ENCODE measurements at regions not wholly inside any gene's neighbourhood (a gene's known extent, or its start where the extent isn't known, plus 50 kb on each side); places are given as distances from the start of the nearest gene placed in this dataset.

DNA sequence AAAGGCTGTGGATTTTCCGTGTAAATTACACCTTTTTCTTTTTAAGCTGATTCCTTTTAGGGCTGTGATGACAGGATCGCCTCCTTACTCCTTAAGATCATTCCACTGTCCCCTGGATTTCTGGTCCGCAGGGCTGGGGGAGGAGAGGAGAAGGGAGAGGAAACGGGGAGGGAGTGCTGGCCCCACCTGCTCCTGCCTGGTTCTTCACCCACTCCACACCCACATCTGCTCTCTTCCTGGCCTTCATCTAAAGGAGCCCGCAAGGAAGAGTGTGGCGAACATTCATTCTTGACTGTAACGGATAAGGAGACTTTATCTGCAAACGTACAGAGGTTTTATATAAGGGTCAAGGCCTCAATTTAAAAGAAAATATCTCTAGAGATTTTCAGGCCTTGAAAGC lies 242.0 kb downstream of the RHOU start:
- Histone ChIP-seq H3K4me3 (no peak overlapping the region), H3K9me3 (no peaks in the 10 kb centered on the region), H3K4me1 (peaks cover 0 to 4% of the 10 kb centered on the region in 2 donors), H3K36me3 (no peaks in the 10 kb centered on the region), H3K27me3 (no peaks in the 10 kb centered on the region), H3K27ac (no peak overlapping the region)
- TF ChIP-seq POLR2A (IDR thresholded peaks at IDR 0.05) (no peak), POLR2AphosphoS5 (IDR thresholded peaks at IDR 0.05) (no peak), CTCF (IDR thresholded peaks at IDR 0.05) (no peak)
- intact Hi-C loops (cut with DNase I; ENCODE audit: low total_unique reads) = no loop called here
- DNase-seq (ENCODE audit: low spot score in 2 of 2) = no peak

- DNase-seq (ENCODE audit: low spot score in 2 of 2) = no peak
- Histone ChIP-seq H3K4me3 (no peak overlapping the region), H3K9me3 (no peaks in the 10 kb centered on the region), H3K36me3 (no peaks in the 10 kb centered on the region), H3K27ac (no peak overlapping the region), H3K4me1 (peaks cover 0 to 4% of the 10 kb centered on the region in 2 donors), H3K27me3 (no peaks in the 10 kb centered on the region)
- TF ChIP-seq POLR2AphosphoS5 (IDR thresholded peaks at IDR 0.05) (no peak), POLR2A (IDR thresholded peaks at IDR 0.05) (no peak), CTCF (IDR thresholded peaks at IDR 0.05) (no peak)
- intact Hi-C loops (cut with DNase I; ENCODE audit: low total_unique reads) = no loop called here
Measured at GRCh38 chr1:228977741-228978140, 242.5 kb downstream of the RHOU start.

DNA sequence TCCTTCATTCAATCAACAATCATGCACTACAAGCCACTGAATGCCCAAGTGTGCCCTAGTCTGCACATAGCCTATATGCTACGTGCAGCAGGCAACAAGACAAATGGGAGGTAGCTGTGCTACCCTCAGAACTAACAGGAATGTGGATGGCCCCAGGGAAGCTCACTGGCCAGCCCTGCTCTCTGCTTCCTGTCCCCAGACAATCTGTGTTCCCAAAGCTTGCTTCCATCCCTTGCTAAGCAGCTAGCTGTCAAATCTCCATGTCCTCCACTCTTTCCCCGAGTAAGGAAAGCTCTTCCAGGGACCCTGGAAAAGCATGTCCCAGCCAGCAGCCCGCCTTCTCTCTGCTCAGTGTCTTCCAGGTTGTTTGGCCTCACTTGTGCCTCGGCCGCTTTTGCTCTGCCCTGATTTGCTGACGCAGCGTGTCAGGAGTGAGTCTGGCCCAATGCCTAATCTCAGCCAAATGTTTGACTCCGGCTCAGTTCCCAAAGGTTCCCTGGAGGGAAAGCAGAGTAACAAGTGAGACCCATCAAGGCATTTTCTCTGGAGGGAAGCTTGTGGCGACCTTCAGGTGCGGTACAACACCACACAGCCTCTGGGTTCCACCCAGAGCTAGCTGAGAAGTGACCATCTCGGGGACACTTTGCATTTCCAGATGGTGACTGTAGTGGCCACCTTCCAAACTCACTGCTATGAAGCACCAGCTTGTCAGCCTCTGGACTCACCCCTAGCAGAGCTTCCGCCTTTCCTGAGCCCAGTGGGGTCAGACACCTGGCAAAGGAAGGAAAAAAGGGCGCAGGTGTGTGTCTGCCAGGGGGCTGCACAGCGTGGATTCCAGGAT lies 243.4 kb downstream of the RHOU start:
- intact Hi-C loops (cut with DNase I; ENCODE audit: low total_unique reads) = no loop called here
- Histone ChIP-seq H3K9me3 (no peaks in the 10 kb centered on the region), H3K4me1 (peaks cover 0 to 4% of the 10 kb centered on the region in 2 donors), H3K27me3 (no peaks in the 10 kb centered on the region), H3K36me3 (no peaks in the 10 kb centered on the region), H3K4me3 (no peak overlapping the region), H3K27ac (peak overlapping the region; percentile 50 to 86)
- no peak for TF ChIP-seq POLR2A (IDR thresholded peaks at IDR 0.05)
- TF ChIP-seq CTCF (IDR thresholded peaks at IDR 0.05) = no peak
- no peak for TF ChIP-seq POLR2AphosphoS5 (IDR thresholded peaks at IDR 0.05)
- DNase-seq (ENCODE audit: low spot score in 2 of 2) = peak; percentile 44 to 63

DNA sequence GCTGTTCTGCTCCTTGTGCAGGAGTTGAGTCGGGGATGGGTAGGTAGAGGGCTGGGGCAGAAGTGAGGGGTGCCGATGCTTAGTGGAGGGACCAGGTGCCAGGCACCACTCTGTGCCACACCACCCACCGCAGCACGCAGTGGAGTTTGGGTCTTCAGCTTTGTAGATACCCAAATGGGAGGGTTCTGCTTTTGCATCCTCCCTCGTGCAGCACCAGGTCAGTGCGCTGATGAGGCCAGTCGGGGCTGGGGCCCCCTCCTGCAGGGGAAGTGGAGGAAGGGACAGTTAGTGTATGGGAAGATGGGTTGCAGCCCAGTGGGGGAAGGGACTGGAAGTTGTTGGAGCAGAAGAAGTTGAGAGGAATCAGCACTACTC lies 244.0 kb downstream of the RHOU start:
- no peaks in the 10 kb centered on the region for H3K9me3 ChIP-seq
- no peak overlapping the region for H3K27ac ChIP-seq
- intact Hi-C loops (cut with DNase I; ENCODE audit: low total_unique reads) = no loop called here
- no peaks in the 10 kb centered on the region for H3K27me3 ChIP-seq
- peaks cover 0 to 4% of the 10 kb centered on the region in 2 donors for H3K4me1 ChIP-seq
- no peak overlapping the region for H3K4me3 ChIP-seq
- no peaks in the 10 kb centered on the region for H3K36me3 ChIP-seq
- no peak for TF ChIP-seq POLR2AphosphoS5 (IDR thresholded peaks at IDR 0.05)
- peak in 1 of 2 donors; percentile 16 for DNase-seq (ENCODE audit: low spot score in 2 of 2)

DNA sequence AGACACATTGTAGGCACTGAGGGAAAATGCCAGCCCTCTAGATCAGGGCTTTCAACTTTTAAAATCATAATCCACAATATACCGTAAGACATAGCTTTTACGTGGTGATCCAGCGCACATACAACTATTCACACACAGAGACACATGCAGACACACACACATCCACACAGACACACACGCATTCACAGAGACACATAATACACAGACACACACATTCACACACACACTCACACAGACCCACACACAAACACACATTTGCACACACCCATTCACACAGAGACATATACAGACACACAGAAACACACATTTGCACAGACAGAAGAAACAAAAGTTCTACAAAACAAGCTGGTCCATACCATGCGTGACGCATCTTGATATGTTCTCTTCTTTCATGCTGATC lies 244.5 kb downstream of the RHOU start:
- intact Hi-C loops (cut with DNase I; ENCODE audit: low total_unique reads) = no loop called here
- no peak for DNase-seq (ENCODE audit: low spot score in 2 of 2)
- H3K27me3 ChIP-seq = no peaks in the 10 kb centered on the region
- no peaks in the 10 kb centered on the region for H3K9me3 ChIP-seq
- no peak overlapping the region for H3K27ac ChIP-seq
- no peak for TF ChIP-seq POLR2A (IDR thresholded peaks at IDR 0.05)
- no peaks in the 10 kb centered on the region for H3K36me3 ChIP-seq
- peaks cover 0 to 4% of the 10 kb centered on the region in 2 donors for H3K4me1 ChIP-seq
- H3K4me3 ChIP-seq = no peak overlapping the region

DNA sequence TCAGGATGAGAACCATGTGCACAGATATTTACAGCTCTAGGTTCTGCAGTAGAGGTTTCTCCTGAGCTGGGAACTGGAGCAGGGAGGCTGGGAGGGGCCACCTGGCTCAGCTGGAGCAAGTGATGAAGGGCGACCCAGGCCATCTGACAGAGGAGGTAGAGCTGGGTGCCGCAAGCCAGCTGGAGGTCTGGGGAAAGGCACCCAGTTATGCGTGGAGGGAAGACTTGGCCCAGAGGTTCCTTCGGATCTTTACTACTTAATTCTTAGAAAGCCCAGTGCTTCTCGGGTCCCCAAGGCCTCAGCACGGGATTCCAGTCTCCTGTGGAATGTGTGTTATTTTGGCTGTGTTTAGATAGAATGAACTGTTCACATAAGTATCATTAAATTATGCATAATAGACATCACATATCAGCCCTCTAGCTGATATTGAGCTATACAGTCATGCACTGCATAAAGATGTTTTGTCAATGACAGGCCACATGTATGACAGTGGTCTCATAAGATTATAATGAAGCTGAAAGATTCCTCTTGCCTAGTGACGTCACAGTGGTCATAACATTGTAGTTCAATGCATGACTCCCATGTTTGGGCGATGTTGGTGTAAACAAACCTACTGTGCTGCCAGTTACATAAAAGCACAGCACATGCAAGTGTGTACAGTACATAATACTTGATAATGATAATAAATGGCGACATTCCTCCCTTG lies 245.1 kb downstream of the RHOU start:
- Histone ChIP-seq H3K4me1 (peaks cover 0 to 4% of the 10 kb centered on the region in 2 donors), H3K4me3 (no peak overlapping the region), H3K9me3 (no peaks in the 10 kb centered on the region), H3K36me3 (no peaks in the 10 kb centered on the region), H3K27ac (no peak overlapping the region), H3K27me3 (no peaks in the 10 kb centered on the region)
- DNase-seq (ENCODE audit: low spot score in 2 of 2) = no peak
- intact Hi-C loops (cut with DNase I; ENCODE audit: low total_unique reads) = no loop called here
- TF ChIP-seq POLR2A (IDR thresholded peaks at IDR 0.05) = no peak
- TF ChIP-seq POLR2AphosphoS5 (IDR thresholded peaks at IDR 0.05) = no peak
- no peak for TF ChIP-seq CTCF (IDR thresholded peaks at IDR 0.05)

Data from breast epithelium (tissue), 4 donors.